Dermis blood vessel endothelial cell (primary cell): ENCODE measurements at regions not wholly inside any gene's neighbourhood (a gene's known extent, or its start where the extent isn't known, plus 50 kb on each side); places are given as distances from the start of the nearest gene placed in this dataset.

ENCODE experiments used
- DNase-seq: peaks from one replicate; pipeline ENCODE4 v3.0.0; 2010

GRCh38 chr2:128537646-128538045 is 219.0 kb upstream of the HS6ST1 start:
- DNase-seq, result no peak

DNA sequence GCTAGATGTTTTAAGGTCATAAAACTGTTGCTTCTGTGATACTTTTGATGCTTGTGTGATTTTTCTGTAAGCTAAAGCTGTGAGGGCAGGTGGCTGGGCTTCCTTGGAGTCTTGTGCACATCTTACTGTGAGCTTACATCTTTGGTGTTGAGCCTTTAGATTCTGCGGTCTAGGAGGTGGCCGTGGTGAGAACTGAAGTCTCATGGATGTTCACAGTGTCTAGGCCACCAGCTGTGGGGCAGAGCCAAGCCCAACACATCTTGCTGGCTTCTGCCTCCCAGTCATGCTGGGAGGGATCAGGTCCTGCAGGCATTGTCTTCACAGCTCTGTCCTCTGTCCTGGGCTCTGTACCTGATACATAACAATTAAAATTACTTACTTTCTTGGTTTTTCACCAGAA is 219.7 kb upstream of the HS6ST1 start:
- DNase-seq, result no peak

GRCh38 chr2:128540670-128541069 is 222.0 kb upstream of the HS6ST1 start:
- no peak for DNase-seq

GRCh38 chr2:128541448-128541847 is 222.8 kb upstream of the HS6ST1 start:
- DNase-seq, result no peak

DNA sequence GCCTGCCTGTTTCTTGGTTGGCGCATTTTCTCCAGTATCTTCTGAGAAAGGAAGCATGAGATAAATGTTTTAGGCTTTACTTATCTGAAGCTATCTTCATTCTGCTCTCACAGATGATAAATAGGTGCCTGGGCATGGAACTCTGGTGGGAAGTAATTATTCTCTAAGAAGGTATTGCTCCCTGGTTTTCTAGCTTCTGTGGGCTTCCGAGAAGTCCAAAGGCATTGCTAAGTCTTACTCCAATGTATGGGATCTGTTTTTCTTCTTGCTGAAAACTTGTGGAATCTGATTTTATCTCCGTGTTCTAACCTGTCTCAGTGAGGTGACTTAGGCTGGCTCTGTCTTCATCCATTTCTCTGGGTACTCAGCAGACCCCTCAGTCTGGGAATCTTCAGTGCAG is 224.4 kb upstream of the HS6ST1 start:
- DNase-seq, result no peak

DNA sequence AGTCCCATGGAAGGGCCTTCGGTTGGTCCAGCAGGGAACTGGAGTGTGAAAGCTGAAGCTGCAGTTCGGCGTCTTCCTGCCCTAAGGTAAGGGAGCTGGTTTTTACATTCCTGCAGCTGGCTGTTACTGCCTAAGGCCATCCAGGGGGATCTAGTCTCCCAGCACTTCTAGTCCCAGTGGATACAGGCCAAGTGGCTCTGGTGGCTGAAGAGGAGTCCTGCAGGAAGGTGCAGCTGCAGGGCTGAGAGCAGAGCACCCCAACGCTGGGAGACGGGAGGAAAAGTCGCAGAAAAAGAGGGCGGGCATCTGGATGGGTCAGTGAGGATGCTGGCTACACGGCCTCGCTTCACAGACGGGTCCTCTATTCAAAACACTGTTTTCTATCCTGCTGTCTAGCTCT is 225.0 kb upstream of the HS6ST1 start:
- no peak for DNase-seq

GRCh38 chr2:128544321-128545037 is 225.8 kb upstream of the HS6ST1 start:
- DNase-seq, result no peak

GRCh38 chr2:128545085-128545484 is 226.4 kb upstream of the HS6ST1 start:
- DNase-seq, result no peak

GRCh38 chr2:128545829-128546228 is 227.2 kb upstream of the HS6ST1 start:
- no peak for DNase-seq

DNA sequence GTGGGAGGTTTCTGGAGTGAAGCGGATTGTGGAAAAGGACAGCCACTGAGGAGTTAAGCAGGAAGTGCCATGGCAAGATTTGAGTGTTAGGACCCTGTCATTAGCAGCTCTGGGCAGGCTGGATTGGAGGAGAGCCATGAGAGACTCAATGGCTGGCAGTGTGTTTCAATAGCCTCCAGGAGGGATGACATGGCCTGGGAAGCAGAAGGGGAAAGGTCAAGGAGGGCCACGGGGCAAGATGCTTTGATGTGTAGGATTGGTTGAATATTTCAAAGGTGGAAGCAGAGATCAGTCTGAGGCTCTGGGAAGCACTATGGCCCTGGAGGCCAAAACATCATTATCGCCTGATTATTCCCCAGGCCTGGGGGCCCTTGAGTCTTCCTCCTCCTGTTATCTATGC is 229.0 kb upstream of the HS6ST1 start:
- no peak for DNase-seq

DNA sequence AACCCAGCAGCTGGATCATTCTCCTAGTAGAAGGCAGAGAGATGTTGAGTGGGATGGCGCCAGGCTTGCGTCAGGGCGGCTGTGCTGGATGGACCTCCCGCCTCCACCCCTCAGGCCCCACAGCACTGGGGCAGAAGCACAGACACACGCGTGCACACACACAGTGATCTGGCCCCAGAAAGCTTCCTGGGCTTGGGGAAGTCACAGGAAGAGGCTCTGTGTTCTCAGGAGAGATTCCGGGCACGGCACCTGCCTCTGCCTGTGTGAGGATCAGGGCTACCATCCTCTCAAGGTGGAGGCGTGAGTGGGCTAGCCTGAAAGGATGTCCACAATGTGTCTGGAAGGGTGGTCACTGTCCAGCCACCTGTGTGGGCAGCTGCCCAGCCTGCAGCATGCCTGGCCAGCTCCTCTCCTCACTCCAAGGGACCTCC is 229.8 kb upstream of the HS6ST1 start:
- no peak for DNase-seq

DNA sequence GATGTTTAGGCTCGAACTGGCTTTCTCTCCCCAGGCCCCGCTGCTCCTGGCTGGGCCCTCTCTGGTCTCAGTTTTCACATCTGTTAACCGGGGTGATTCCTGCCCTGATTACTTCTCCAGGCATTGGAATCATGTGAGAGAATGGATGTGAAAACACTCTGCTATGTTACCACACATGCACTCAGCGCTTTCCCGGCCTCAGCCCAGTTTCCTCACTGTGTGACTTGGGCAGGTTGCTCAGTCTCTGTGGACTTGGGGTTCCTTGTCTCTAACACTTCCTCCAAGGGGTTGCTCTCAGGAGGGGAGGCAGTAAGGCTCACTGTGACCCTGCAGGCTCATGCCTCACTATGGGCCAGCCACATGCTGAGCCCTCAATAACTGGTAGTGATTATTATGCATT is 230.4 kb upstream of the HS6ST1 start:
- DNase-seq, result no peak

GRCh38 chr2:128549646-128550260 is 231.1 kb upstream of the HS6ST1 start:
- DNase-seq, result no peak

DNA sequence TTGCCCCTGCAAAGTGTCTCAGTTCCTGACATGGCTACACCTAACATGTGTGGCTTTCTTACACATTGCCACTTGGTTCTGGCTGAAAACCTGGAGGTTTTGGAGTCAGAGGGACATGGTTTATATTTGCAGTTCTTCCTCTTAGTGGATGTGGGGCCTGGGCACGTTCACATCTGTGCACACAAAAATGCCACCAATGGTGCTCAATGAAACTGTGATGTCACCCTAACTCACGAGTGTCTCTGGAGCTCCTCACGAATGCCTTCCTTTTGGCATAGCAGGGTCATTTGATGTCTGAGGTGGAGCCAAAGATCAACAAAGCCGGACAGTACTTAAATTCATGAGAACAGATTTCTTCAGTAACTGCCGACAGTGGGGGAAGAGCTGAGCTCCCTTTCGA is 231.7 kb upstream of the HS6ST1 start:
- DNase-seq, result no peak

- DNase-seq, result no peak
Observed at GRCh38 chr2:128550801-128551416, 232.2 kb upstream of the HS6ST1 start.

DNA sequence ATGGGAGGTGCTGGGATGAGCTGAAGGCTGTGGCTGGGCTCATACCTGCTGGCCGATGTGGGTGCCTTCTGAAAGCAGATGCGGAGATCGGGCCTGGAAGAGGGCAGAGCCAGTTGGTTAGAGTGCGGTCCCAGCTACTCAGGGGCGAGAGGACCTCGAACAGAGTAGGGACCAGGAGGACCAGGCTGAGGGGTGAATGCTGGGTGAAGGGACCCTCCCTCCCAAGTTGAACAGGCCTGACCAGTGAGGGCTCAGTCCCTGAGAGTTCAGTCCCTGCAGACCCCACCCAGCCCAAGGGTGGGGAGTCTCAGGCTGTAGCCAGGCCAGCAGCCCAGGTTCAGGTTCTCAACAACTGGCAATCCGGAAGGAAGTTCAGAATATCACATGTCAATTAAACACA is 232.8 kb upstream of the HS6ST1 start:
- no peak for DNase-seq

DNA sequence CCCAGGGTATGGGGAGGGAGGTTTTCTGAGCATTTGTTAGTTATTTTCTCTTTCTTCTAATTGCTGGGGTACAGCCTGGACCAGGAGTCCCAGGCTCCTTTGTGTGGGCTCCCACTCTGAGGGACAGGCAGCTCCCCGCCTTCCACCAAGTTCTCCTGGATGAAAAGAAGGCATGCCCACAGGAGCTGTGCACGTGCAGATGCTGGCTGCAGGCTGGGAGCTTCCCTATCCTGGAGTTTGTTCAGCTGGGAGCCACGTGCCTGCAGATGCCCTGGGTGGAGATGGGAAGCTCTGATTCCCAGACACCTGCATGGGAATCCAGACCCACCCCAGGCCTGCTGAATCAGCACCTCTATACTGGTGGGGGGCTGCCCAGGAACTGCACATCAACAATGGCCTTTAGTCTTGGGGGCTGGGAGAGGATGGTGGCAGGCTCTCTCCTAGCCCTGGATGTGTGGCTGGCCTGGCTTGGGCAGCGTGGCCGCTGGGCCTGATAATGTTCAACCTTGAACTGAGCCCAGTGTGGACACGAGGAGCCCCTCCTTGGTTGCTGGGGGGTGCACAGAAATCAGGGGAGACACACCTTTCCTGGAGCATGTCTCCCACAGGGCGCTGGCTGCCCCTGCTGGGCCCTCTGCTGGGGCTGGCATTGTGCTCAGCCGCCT is 233.6 kb upstream of the HS6ST1 start:
- no peak for DNase-seq

GRCh38 chr2:128552806-128553551 is 234.3 kb upstream of the HS6ST1 start:
- no peak for DNase-seq

DNA sequence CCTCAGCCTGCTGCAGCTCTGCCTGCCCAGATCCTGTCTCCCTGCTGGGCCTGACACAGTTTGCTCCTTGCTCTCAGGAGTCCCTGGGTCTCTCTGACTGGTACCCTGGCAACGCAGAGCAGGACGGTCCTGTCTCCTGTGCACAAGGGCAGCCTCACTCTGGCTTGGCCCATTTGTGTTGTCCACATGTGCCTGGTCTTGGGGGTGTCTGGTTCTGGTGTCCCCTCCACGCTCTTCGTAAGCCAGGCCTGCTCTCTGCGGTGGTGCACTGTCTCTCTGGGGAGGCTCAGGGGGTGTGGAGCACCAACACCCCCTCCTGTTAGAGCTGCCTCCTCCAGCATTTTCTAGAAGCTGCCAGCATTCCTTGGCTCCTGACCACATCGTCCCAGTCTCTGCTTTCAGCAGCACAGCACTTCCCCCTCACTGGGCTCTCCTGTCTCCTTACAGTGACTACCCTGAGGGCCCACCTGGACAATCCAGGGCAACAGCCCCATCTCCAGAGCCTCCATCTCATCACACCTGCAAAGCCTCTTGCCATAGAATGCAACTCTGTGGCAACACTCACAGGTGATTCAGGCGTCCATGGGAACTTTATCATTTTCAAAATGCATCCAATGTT is 235.6 kb upstream of the HS6ST1 start:
- no peak for DNase-seq

- DNase-seq, result no peak
Observed at GRCh38 chr2:128555433-128555832, 236.8 kb upstream of the HS6ST1 start.

DNA sequence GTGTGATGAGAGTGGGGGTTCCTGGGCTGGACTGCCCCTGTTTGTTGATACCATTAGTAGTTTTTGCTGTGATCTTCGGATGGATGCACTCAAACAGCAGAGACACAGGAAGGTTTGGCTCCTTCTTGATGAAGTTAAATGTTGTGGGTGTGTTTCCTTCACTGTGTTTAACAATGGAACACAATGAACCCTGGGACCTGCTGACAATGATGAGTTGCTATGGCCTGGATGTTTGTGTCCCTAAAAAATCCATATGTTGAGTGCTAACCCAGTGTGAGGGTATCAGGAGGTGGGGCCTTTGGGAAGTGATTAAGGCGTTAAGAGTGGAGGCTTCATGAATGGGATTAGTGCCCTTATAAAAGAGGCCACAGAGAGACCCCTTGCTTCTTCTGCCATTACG is 237.4 kb upstream of the HS6ST1 start:
- no peak for DNase-seq

- no peak for DNase-seq
Observed at GRCh38 chr2:128556633-128557032, 238.0 kb upstream of the HS6ST1 start.

DNA sequence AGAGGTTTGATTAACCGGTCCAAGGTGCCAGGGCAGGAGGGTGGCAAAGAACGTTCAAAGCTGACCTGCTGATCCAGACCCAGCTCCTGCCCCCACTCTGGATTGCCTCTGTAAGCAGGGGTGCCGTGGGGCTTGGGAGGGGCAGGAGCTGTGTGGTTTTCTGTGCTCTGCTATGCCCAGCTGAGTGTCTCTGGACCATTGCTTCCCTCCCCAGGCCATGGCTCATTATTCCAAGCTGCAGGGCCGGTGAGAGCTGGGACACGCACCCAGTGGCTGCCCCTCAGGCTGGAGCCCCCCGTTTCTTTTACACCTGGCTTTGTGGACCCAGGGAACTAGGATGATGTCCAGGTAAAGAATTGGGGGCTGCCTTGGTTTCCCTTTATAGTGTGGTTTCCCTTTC is 238.4 kb upstream of the HS6ST1 start:
- DNase-seq, result no peak
